Cardiac muscle cell (in vitro differentiated cells and primary cell): ENCODE measurements at regions not wholly inside any gene's neighbourhood (a gene's known extent, or its start where the extent isn't known, plus 50 kb on each side); places are given as distances from the start of the nearest gene placed in this dataset.
"Not testable (repeated sequence)": the region's sequence is repeated elsewhere in the genome, so short reads cannot be mapped to it uniquely, and the experiment has no call there.

Experiments used
- DNase-seq, 2 donors: peaks; one replicate each; pipeline versions ENCODE4 v3.0.0 to v3.0.0-alpha.2; 2010 to 2017; ENCODE audit warnings: low read depth in 1 of 2, low spot score in 1 of 2
- H3K27ac ChIP-seq: fragments of 200-600 bp; sonication (generic); 2 replicates; pipeline ENCODE4 v1.5.1; 2016
- H3K27me3 ChIP-seq: fragments of 200-600 bp; sonication (generic); 2 replicates; pipeline ENCODE4 v1.6.0; 2016; ENCODE audit warnings: control low read depth
- H3K36me3 ChIP-seq: fragments of 200-600 bp; sonication (generic); 2 replicates; pipeline ENCODE4 v1.5.1; 2016; ENCODE audit warnings: control low read depth
- H3K4me1 ChIP-seq: fragments of 200-600 bp; sonication (generic); 2 replicates; pipeline ENCODE4 v1.8.1; 2017; ENCODE audit warnings: low read depth, mild to moderate bottlenecking, mixed run types
- H3K4me3 ChIP-seq: fragments of 200-600 bp; sonication (generic); 2 replicates; pipeline ENCODE4 v1.5.1; 2016; ENCODE audit warnings: mild to moderate bottlenecking
- H3K9me3 ChIP-seq: fragments of 200-600 bp; sonication (generic); 2 replicates; pipeline ENCODE4 v1.5.1; 2017; ENCODE audit warnings: low read depth, mild to moderate bottlenecking, control low read depth

DNA sequence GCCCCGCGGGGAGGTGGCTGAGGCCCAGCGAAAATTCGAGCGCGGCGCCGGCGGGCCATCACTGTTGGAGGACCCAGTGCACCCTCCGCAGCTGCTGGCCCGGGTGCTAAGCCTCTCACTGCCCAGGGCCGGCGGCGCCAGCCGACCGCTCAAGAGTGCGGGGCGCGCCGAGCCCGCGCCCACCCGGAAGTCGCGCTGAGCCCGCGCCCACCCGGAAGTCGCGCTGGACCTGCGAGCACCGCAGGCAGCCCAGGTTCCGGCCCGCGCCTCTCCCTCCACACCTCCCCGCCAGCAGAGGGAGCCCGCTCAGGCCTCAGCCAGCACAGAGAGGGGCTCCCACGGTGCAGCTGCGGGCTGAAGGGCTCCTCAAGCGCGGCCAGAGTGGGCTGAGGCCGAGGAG, 165.5 kb upstream of the BDP1 start:
- not testable (repeated sequence) for H3K9me3 ChIP-seq, H3K4me1 ChIP-seq, DNase-seq, H3K36me3 ChIP-seq, H3K27me3 ChIP-seq, H3K27ac ChIP-seq
- H3K4me3 ChIP-seq = peak overlapping the region; percentile 22

DNA sequence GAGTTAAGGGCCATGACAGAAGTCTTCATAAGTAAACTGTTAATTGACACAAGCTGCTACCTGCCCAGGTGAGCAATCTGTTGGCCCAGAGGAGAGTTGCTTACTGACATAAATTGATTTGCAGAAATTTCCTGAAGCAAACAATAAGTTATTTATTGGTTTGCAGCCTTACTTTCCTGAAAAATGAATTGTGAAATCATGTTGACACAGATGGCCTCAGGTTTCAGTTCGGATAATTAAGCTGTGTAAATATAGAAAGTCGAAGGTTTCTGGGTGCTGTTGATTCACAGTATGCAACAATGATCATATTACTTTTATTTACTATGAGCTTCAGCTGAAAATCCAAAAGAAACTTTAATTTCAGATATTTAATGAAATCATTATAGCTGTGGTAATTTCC, 164.5 kb upstream of the BDP1 start:
- not testable (repeated sequence) for DNase-seq

More for the DNA sequence above, 164.5 kb upstream of the BDP1 start:
- not testable (repeated sequence) for H3K27ac ChIP-seq, H3K27me3 ChIP-seq, H3K9me3 ChIP-seq, H3K4me1 ChIP-seq, H3K36me3 ChIP-seq, H3K4me3 ChIP-seq
